ENCODE measurements at regions not wholly inside any gene's neighbourhood (a gene's known extent, or its start where the extent isn't known, plus 50 kb on each side); places are given as distances from the start of the nearest gene placed in this dataset.

- DNase-seq: no peak
Observed at GRCh38 chr2:39515273-39515896, 78.3 kb upstream of the MAP4K3 start.

DNA sequence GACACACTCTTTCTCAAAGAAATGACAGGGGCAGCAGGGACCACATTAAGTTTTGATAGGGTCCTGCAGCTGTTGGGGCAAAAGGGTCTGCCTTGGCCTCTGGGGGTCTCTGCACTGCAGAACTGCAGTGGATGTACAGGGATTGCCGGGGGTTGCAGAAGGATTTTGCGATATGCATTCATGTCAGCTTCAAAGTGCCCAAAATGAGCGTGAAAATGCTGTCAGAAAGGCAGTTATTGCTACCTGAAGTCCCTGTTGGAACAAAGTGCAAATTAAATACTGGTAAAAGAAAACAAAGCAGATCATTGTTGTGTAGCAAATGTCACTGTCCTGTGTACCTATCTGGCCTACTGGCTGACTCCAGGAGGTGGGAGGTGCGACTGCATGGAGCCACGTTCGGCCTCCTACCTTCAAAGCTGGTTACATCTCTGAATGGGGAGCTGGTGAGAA is 78.8 kb upstream of the MAP4K3 start:
- DNase-seq: no peak

DNA sequence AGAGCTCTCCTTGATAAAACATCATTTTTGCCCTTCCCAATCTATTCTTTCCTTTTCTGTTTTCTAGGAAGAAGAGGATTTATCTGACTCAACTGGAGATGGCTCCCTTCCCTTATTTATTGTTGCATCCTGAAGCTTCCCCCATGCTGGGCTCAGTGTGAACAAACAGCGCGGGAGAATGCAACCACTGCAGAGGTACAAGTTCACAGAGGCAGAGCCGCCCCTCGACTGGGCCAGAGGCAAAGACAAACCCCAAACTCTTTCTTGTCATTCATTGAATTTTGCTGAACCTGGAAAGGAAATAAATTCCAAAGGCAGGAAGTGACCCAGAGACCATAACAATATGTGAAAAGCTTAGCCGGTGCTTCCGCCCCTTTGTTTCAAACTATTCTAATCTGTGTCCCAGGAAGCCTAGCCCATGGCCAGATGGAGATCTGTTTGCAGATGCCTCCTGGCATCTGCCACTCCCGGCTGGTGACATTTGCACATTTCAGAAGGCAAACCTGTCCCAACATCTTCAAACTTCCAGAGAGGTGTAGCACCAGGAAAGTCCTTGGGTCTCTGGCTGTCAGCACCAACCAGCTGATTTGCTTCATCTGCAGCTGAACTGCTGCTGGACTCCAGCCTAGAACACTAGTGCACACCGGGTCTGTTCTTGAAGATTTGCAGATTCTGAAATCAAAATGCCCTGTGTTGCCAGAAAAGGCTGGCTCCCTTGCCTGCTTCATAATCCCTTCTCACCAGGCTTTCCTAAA is 79.4 kb upstream of the MAP4K3 start:
- DNase-seq: no peak

DNA sequence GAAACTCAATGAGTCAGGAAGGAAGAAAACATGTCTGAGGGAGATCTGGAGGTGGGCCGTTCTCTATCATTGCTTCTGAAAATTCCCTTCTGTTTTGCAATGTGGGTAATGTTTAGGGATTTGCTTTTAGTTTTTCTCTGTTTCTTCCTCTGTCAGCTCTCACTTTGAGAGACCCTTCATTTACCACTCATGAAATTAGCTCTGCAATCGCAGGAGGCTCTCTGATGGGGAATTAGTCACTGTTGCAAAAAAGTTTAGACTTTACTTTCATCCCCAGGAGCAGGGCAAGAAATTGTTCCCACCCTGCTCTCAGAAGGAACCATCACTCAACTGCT is 80.0 kb upstream of the MAP4K3 start:
- no peak for DNase-seq

GRCh38 chr2:39517622-39518021 is 80.5 kb upstream of the MAP4K3 start:
- DNase-seq: no peak

DNA sequence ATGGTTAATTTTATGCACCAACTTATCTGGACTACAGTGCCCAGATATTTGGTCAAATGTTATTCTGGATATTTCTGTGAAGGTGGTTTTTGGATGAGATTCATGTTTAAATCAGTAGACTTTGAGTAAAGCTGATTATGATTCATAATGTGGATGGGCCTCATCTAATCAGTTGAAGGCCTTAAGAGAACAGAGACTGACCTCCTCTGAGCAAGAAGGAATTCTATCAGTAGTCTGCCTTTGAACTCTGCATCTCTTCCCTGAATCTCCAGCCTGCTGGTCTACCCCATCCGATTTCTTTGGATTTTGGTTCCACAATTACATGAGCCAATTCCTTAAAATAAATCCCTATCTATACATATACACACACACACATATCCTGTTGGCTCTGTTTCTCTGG is 82.8 kb upstream of the MAP4K3 start:
- DNase-seq: no peak

- DNase-seq: no peak
Observed at GRCh38 chr2:39521876-39522517, 84.9 kb upstream of the MAP4K3 start.

DNA sequence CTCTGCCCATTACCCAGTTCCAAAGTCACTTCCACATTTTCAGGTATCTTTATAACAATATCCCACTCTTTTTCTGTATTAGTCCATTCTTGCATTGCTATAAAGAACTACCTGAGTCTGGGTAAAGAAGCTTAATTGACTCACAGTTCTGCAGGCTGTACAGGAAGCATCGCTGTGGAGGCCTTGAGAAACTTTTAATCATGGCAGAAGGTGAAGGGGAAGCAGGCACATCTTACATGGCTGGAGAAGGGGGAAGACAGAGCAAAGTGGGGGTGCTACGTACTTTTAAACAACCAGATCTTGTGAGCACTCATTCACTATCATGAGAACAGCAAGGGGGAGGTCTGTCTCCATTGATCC is 85.4 kb upstream of the MAP4K3 start:
- no peak for DNase-seq

- DNase-seq: peak; percentile 85
Observed at GRCh38 chr2:39523308-39524044, 86.4 kb upstream of the MAP4K3 start.

DNA sequence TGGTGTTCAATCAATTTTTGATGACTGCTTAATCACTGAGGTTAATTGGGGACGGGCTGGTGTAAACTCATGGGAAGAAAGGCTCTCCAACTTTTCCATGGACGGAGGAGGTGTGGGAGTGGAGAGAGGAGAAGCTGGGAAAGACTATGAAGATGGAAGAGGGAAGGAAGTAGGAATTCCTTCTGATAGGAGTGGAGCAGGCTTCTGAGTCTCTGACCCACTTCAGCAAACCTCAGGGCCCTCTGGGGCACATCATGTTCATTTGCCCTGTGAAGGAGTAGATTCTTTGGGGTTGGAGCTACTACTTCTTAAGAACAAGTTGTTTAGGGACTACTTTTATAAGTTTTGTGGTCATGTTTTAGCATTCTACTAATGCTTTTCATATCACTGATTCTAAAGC is 87.0 kb upstream of the MAP4K3 start:
- no peak for DNase-seq

DNA sequence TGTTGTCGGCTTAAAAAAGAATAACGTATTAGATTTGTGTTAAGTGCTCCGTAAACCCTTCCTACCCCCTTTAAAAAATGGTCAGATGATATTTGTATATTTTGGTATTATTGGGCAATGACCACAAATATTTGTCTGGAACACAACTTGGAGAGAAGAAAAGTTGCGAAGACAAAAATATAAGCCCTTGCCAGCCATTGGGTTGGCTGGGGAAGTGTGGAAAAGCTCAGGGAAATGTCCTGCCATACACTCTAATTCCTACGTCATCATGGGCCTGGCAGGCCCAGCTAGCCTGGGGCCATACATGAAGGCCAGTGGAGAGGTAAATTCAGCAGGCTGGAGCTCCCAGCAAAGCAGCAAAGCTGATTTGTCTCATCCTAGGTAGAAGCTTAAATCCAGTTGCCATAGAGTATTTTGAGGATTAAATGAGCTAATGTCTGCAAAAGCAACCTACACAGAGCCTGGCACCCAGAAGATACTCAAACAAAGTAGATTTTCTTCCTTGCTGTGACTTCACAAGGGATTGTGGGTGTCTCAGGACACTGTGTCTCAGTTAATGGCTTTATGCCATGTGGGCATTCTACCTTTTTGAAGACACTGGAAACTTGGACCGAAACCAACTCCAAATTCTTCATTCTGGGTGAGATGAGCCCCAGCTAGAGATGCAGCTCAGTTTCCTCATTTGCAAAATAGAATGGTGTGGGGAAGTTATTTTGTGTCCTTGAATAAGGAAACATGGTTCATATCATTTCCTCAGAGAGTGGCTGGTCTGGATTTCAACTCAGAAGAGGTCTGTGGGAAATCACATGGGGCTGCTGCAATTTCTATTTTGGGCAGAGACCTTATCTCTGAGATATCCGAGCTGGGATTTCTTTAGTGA is 87.9 kb upstream of the MAP4K3 start:
- no peak for DNase-seq

DNA sequence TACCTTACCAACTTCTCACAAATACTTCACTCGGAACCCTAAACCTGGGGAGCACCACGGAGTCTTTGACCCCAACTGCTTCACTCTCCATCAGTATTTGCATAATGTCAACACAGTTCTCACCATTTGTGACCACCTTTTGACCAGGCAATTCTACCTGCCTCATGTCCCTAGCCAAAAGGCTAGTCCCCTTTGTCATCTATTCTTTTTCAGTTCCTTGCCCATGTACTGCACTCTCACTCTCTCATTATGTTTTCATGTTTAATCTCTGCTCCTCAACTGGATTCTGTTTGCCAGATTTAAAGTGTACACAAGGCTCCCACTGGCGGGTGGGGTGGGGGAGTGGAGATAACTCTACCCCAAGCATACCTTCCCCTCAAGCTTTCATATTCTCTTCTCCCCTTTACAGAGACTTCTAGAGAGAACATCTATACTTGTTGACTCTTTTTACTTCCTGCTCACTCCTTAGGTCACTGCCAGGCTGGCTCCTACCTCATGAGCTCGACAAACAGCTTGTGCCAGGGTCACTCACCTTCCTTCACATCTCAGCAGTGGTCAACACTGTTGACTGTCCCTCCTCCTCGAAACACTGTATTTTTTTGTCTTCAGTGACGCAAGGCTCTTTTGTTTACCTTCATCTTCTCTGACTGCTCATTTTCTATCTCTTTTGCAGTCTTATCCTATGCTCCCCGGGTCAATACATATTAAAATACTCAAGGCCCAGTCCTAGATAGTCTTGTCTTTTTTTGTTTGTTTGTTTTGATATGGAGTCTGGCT is 88.7 kb upstream of the MAP4K3 start:
- DNase-seq: no peak

- no peak for DNase-seq
Observed at GRCh38 chr2:39528701-39529100, 91.6 kb upstream of the MAP4K3 start.

DNA sequence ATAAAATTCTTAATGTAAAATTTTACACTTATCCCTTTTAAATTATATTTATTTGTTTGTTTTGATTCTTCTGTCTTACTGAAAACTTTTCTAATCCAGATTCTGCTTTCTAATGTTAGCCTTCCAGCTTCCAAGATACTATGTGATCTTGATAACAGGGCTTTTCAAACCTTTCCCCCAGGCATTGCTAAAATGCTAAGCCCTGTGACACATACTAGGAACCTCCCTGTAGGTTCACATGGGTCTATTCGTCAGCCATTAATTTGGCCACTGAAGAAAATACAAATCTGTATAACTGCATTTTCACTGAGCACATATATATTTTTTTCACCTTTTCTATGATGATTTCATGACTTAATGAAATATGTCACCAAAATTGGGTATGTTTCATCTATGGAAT is 92.8 kb upstream of the MAP4K3 start:
- DNase-seq: no peak

- DNase-seq: peak; percentile 36
Observed at GRCh38 chr2:39530411-39530866, 93.4 kb upstream of the MAP4K3 start.

- no peak for DNase-seq
Observed at GRCh38 chr2:39531220-39531777, 94.2 kb upstream of the MAP4K3 start.

DNA sequence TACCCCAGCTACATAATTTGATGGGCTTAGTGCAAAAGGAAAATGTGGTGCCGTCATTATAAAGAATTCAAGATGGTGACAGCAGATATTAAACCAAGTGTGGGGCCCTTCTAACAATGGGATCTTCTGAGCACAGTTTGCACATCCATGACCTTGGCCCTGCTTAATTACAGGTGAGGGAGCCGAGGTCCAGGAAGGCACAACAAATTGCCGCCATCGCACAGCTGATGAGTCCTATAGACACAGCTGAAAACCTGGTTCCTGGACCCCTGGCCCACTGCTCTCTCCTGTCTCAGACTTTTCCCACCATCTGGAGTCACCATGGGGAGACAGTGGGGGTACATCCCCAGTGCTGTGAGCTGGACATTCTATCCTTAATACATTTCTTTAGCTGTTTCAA is 95.8 kb upstream of the MAP4K3 start:
- no peak for DNase-seq

GRCh38 chr2:39534095-39534711 is 97.1 kb upstream of the MAP4K3 start:
- DNase-seq: no peak

GRCh38 chr2:39535636-39536185 is 98.6 kb upstream of the MAP4K3 start:
- DNase-seq: no peak

DNA sequence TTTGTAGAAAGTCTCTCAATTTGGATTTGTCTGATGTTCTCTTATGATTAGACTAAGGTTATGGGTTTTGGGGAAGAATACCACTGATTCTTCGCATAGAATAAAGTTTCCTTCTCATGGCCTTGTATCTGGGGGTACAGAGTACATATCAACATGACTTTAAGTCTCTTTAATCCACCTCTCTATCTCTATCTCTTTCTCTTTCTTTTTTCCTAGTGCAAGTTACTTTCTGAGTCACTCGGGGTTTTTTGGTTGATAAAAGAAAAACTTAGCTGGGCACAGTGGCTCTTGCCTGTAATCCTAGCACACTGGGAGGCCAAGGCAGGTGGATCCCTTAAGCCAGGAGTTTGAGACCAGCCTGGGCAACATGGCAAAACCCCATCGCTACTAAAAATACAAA is 100.1 kb upstream of the MAP4K3 start:
- no peak for DNase-seq

GRCh38 chr2:39538718-39539117 is 101.6 kb upstream of the MAP4K3 start:
- DNase-seq: no peak

All from kidney glomerular epithelial cell (primary cell).